ENCODE measurements at regions not wholly inside any gene's neighbourhood (a gene's known extent, or its start where the extent isn't known, plus 50 kb on each side); places are given as distances from the start of the nearest gene placed in this dataset.

DNA sequence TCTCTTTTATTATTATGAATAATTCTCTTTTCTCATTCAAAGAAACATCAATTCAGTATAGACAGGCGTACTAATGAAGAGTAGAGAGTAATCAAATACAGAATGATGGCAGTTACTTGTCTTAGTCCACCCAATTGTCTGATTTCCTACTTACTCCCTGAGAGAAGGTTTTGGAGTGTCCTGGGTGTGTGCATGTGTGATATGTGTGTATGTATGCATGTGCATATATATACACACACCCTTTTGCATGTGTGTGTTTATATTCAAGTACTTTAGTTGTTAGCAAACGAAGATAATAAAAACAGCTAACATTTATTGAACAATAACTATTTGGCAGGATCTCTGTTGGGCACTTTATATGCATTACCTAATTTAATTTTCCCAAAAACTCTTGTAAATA, 63.2 kb upstream of the CCDC190 start:
- TF ChIP-seq, protein P1, sequence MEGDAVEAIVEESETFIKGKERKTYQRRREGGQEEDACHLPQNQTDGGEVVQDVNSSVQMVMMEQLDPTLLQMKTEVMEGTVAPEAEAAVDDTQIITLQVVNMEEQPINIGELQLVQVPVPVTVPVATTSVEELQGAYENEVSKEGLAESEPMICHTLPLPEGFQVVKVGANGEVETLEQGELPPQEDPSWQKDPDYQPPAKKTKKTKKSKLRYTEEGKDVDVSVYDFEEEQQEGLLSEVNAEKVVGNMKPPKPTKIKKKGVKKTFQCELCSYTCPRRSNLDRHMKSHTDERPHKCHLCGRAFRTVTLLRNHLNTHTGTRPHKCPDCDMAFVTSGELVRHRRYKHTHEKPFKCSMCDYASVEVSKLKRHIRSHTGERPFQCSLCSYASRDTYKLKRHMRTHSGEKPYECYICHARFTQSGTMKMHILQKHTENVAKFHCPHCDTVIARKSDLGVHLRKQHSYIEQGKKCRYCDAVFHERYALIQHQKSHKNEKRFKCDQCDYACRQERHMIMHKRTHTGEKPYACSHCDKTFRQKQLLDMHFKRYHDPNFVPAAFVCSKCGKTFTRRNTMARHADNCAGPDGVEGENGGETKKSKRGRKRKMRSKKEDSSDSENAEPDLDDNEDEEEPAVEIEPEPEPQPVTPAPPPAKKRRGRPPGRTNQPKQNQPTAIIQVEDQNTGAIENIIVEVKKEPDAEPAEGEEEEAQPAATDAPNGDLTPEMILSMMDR (conservative IDR thresholded peaks at IDR 0.05), result no peak
- no peak for TF ChIP-seq ZFX (IDR thresholded peaks at IDR 0.05)

DNA sequence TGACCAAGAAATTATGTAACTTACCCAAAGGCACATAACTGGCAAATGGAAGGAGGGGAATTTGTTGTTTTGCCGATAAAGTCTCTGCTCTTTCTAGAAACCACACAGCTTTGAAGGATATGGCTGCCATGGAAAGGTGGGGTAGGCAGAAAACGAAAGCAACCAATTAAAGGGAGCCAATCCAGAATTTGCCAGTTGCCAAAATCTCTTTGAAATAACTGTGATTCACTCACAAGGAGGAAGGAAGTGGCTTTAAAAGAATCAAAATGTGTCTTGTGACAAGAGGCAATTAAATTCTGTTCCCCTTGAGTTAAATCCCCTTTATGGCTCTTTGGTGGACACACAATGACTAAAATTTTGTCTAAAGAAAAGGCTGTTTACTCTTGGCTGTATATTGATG, 61.2 kb upstream of the CCDC190 start:
- TF ChIP-seq, protein P1 (conservative IDR thresholded peaks at IDR 0.05), result no peak
- no peak for TF ChIP-seq ZFX (IDR thresholded peaks at IDR 0.05)
- no peak overlapping the region for H3K27ac ChIP-seq

More for the DNA sequence above, 63.2 kb upstream of the CCDC190 start:
- no peak overlapping the region for H3K27ac ChIP-seq

DNA sequence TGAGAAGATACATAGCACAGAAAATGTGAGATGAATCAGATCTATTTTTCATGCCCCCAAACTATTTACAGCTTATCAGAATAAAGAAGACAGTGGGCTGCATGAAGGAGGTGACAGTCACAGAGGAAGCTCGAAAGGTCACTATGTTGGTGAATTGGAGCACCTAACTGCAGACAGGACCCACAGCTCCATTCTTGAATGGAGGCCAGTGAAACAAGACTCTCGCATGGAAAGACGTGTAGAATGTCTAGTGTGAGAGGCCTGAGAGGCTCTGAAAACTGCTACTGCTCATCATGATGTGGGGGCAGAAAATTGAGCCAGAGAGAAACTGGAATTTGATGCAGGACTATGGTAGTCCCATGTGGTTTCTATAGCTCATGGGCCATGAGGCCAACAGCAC, 60.3 kb upstream of the CCDC190 start:
- no peak overlapping the region for H3K27ac ChIP-seq
- no peak for TF ChIP-seq ZFX (IDR thresholded peaks at IDR 0.05)
- TF ChIP-seq, protein P1 (conservative IDR thresholded peaks at IDR 0.05), result no peak

DNA sequence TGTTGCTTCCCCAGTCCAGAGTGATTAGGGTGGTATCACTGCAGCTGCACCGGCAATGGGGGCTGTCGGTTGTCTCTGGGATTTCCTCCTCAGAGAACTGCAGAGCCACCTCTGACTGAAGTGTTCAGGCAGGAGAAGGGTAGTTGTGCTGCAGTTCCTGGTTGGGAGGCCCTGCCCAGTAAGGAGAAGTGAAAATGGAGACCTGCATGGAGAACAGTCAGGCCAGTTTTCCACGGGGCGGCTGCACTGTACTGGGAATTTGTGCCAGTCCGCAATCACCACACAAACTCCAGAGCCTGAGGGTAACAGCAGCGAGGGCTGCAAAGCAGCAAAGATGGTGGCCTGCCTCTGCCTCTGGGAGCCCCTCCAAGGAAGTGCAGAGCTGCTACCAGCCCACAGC, 58.1 kb upstream of the CCDC190 start:
- TF ChIP-seq, protein P1 (conservative IDR thresholded peaks at IDR 0.05), result no peak
- TF ChIP-seq ZFX (IDR thresholded peaks at IDR 0.05), result no peak
- H3K27ac ChIP-seq, result 0 out of 2 replicates have a peak overlapping the region, but pooled peaks have one; percentile 5

DNA sequence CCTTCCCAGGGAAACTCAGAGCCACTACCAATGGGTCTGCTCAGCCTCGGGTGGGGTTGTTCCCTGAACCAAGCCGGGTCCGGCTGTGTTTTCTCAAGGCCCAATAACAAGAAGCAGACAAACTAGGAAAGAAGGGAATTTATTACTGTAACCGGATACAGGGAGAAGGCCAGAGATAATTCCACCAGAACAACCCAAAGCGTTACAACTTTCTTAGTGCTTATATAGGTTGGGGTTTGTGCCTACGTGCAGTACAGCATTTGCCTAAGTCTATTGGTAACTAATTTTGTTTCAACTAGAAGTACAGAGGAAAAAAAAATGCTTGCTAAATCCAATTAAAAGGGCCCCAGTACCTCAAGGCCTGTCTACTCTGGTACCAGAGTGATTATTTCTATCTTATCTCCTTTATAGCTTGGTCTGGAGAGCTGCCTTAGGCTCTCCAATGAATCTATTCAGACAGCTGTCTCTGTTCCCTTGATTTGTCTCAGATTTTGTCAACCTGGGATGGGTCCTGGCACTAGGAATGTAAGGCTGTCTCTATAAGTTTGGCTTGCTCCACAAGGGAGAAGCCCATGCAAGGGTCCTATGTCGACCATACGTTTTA, 57.3 kb upstream of the CCDC190 start:
- TF ChIP-seq ZFX (IDR thresholded peaks at IDR 0.05), result no peak
- TF ChIP-seq, protein P1 (conservative IDR thresholded peaks at IDR 0.05), result no peak
- no peak overlapping the region for H3K27ac ChIP-seq

DNA sequence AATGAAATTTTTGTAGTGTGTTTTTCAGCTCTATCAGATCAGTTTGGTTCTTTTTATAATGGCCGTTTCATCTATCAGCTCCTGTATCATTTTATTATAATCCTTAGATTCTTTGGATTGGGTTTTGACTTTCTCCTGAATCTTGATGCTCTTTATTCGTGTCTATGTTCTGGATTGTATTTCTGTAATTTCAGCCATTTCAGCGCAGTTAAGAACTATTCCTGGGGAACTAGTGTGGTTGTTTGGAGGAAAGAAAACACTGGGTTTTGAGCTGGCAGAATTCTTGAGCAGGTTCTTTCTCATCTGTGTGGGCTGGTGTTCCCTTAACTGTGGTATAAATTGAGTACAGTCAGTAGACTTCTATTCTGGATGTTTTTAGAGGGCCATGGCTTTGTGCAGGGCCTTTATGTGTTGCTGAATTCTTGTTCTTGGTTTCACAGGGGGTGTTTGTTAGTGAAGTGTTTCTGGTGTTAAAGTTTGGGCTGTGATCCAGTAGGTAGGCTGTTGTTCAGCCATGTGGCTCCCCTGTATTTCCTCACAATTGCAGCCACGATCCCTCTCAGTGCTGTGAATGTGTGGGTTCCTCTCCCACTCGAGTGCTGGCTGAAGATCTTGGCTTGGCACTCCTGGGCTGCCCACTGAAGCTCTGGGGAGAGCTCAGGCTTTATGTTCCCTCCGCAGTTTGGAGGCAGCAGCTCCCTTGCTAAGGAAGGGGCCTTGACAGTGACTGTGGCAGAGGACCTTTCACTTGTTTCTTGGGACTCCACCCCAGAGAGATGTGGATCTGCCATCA, 56.0 kb upstream of the CCDC190 start:
- TF ChIP-seq, protein P1 (conservative IDR thresholded peaks at IDR 0.05), result no peak
- no peak for TF ChIP-seq ZFX (IDR thresholded peaks at IDR 0.05)

DNA sequence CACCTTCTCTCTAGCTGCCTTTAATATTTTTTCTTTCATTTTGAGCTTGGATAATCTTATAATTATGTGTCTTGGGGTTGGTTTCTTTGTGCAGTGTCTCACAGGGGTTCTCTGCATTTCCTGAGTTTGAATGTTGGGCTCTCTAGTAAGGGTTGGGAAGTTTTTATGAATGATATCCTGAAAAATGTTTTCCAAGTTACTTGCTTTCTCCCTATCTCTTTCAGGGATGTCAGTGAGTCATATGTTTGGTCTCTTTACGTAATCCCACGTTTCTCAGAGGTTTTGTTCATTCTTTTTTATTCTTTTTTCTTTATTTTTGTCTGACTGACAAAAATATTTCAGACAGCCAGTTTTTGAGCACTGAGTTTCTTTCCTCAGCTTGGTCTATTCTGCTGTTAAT, 55.4 kb upstream of the CCDC190 start:
- TF ChIP-seq ZFX (IDR thresholded peaks at IDR 0.05), result no peak
- TF ChIP-seq, protein P1 (conservative IDR thresholded peaks at IDR 0.05), result no peak
- H3K27ac ChIP-seq, result no peak overlapping the region

More for the DNA sequence above, 56.0 kb upstream of the CCDC190 start:
- H3K27ac ChIP-seq, result no peak overlapping the region

Measured in C4-2B (cell line).